ENCODE measurements at regions not wholly inside any gene's neighbourhood (a gene's known extent, or its start where the extent isn't known, plus 50 kb on each side); places are given as distances from the start of the nearest gene placed in this dataset.

- no peak for TF ChIP-seq ZNF157 (tag by site-specific recombination; IDR thresholded peaks at IDR 0.05)
- TF ChIP-seq ZNF580 (tag by site-specific recombination; IDR thresholded peaks at IDR 0.05): no peak
- TF ChIP-seq TSHZ1 (tag by site-specific recombination; IDR thresholded peaks at IDR 0.05; ENCODE audit: borderline replicate concordance): no peak
- TF ChIP-seq ZNF626 (tag by site-specific recombination; IDR thresholded peaks at IDR 0.05): no peak
- TF ChIP-seq KLF8 (tag by site-specific recombination; IDR thresholded peaks at IDR 0.05): no peak
- TF ChIP-seq ZNF561 (tag by site-specific recombination; IDR thresholded peaks at IDR 0.05; ENCODE audit: borderline replicate concordance): no peak
- no peak for TF ChIP-seq ZNF560 (tag by site-specific recombination; IDR thresholded peaks at IDR 0.05; ENCODE audit: borderline replicate concordance)
- no peak for TF ChIP-seq ZNF660 (tag by site-specific recombination; IDR thresholded peaks at IDR 0.05)
- TF ChIP-seq ZSCAN16 (tag by site-specific recombination; IDR thresholded peaks at IDR 0.05): no peak
- no peak for TF ChIP-seq AEBP2 (tag by site-specific recombination; IDR thresholded peaks at IDR 0.05; ENCODE audit: borderline replicate concordance)
- TF ChIP-seq ZNF510 (tag by site-specific recombination; IDR thresholded peaks at IDR 0.05; ENCODE audit: insufficient replicate concordance): no peak
- no peak for TF ChIP-seq ZNF133 (tag by site-specific recombination; IDR thresholded peaks at IDR 0.05)
- TF ChIP-seq ZIC2 (tag by site-specific recombination; IDR thresholded peaks at IDR 0.05): no peak
- no peak for TF ChIP-seq HIC1 (tag by site-specific recombination; IDR thresholded peaks at IDR 0.05)
- no peak for TF ChIP-seq ZNF704 (tag by site-specific recombination; IDR thresholded peaks at IDR 0.05)
- no peak for TF ChIP-seq ZNF16 (tag by site-specific recombination; IDR thresholded peaks at IDR 0.05; ENCODE audit: low read depth)
- TF ChIP-seq ZNF747 (tag by site-specific recombination; IDR thresholded peaks at IDR 0.05): no peak
- TF ChIP-seq GLIS1 (tag by site-specific recombination; IDR thresholded peaks at IDR 0.05): no peak
- no peak for TF ChIP-seq ZNF302 (tag by site-specific recombination; IDR thresholded peaks at IDR 0.05; ENCODE audit: low read depth)
- no peak for TF ChIP-seq TRIM28 (IDR thresholded peaks at IDR 0.05; ENCODE audit: borderline replicate concordance, low read length)
- POLR2A ChIA-PET: no interaction called here
These were observed 811.2 kb downstream of the RNF144A start for GRCh38 chr2:7728388-7728787.

More at GRCh38 chr2:7728388-7728787, 811.2 kb downstream of the RNF144A start:
- Histone ChIP-seq H3K27ac (ENCODE audit: extremely low read depth, low read depth, low read length) (no peak overlapping the region), H3K36me3 (ENCODE audit: control insufficient read depth in 2 of 2, insufficient read depth in 1 of 2, low read length in 2 of 2) (no peaks in the 10 kb centered on the region), H3K4me3 (ENCODE audit: low read depth, low read length) (no peak overlapping the region), H3K9me3 (ENCODE audit: control insufficient read depth, insufficient read depth, low read depth, low read length) (no peaks in the 10 kb centered on the region), H3K4me1 (ENCODE audit: control insufficient read depth, insufficient read depth, low read length) (no peaks in the 10 kb centered on the region)
- CTCF ChIA-PET: no interaction called here
